NCI-H460 (cell line): ENCODE measurements at regions not wholly inside any gene's neighbourhood (a gene's known extent, or its start where the extent isn't known, plus 50 kb on each side); places are given as distances from the start of the nearest gene placed in this dataset.

Source experiments
- DNase-seq: peaks from one replicate; pipeline ENCODE4 v3.0.0-alpha.2; 2016; ENCODE audit warnings: low read depth; ENCODE audit errors: extremely low read depth

DNA sequence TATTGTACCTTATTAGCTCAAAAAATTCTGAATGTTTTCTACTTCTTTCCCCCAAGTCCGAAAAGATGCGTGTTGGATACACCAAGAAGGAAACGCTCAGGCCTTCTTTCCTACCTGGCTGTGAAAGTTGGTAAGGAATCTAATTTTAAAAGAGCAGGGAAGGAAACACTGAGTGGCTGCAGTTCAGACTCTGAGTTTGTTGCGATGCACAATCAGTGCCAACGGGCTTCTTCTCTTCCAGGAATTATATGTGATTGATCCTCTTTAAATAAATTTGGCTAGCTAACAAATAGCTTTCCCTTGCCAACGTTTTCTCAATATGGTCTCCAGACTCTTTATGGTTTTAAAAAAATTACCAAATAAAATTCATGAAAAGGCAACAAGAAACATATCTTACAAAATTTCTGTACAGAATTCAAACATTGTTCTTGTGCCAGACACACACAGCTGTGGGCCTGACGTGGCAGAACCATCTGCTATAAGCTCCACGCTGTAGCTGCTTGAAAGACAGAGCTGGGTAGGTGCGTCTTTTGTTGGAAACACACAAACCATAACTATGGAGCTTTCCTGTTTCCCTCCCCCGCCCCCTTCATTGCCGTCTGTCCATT, 493.1 kb downstream of the ZNF608 start:
- DNase-seq = no peak

DNA sequence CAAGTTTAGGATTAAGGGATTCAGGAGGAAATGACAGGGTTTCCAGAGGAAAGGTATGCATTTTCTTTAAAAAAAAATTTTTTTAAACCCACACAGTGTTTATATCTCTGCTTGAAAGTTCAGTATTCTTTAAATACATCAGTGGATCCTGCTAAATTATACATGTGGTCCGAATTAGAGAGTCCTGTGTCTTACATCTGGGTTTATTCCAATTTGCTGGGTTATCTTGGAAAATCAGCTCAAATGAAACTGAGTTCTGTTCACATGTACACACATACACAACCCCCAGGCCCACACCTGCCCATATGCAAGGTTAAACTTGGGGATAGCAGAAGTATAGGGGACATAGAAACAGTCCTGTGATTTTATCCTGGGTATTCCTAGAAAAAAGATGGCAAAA, 493.7 kb downstream of the ZNF608 start:
- DNase-seq = no peak

DNA sequence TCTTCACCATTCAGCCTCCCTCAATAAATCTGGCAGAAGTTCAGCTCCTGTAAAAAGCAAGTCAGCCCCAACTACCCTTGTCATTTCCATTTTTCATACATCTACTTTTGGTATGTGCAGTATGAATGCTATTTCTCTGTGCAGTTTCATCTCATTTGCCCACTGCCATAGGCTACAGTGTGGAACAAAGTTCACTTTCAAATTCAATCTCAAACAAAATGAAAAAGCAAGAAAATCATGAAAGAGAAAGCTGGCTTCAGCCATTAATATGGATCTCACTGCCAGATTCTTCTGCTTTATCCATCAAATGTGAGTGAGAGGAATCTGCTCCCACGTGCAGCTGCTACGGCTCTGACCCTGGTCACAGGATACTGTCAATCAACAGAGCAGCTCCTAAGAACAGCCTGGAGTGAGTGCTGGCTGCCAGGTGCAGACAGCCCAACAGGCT, 494.2 kb downstream of the ZNF608 start:
- DNase-seq = no peak

DNA sequence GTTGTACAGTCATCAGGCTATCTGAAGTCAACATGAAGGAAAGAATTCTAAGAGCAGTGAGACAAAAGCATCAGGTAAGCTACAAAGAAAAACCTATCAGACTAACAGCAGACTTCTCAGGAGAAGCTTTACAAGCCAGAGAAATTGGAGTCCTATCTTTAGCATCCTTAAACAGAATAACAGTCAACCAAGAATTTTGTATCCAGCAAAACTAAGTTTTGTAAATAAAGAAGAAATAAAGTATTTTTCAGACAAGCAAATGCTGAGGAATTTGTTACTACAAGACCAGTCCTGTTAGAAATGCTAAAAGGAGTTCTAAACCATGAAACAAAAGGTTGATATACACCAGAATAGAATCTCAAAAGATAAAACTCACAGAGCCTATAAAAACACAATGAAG, 501.2 kb downstream of the ZNF608 start:
- no peak for DNase-seq

DNA sequence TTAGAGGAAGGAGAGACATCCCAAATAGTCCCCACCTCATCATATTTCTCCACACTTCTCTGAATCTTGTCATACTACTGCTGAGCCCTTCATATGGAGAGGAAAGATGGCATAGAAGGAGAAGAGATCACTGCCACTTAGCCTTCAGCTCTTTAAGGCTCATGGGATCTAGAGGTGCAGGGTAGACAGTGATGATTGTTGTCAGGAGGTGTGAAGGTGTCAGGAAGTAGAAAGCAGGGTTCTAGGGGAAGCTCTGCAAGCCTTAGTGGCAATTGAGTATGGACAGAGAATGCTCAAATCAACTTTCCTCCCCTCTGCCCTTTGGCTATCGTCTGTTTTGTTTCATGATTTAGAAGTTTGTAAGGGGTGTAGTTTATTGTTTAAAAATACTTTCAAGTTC, 505.7 kb downstream of the ZNF608 start:
- no peak for DNase-seq

DNA sequence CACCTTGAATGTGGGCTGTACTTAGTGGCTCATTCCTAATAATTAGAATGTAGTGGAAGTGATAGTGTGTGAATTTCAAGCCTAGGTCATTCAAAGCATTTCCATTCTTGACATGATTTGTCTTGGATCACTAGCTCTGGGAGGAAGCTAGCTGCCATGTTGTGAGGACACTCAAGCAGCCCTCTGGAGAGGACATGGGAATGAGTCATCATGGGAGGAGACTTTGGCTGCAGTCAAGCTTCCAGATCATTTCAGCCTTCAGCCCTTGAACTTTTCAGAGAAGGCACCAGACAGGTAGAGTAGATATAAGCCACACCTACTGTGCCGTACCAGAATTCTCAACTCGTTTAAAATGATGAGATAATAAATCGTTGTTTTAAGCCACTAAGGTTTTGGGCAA, 506.9 kb downstream of the ZNF608 start:
- no peak for DNase-seq

DNA sequence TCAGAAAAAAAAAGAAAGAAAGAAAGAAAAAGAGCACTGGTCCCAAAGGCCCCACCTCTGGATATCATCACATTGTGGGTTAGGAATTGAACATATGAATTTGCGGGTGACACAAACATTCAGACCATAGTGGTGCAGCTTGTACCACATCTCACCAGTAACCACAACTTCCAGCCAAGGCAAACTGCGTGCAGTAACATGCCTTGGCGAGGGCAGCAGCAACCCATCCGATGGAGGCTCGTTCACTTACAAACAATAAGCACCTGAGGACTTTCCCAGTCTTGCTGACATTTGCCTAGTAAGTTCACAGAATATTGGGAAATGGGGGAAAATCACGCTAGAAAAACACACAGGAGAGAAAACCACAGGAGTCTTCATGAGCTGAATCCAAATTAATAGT, 508.1 kb downstream of the ZNF608 start:
- DNase-seq = no peak

DNA sequence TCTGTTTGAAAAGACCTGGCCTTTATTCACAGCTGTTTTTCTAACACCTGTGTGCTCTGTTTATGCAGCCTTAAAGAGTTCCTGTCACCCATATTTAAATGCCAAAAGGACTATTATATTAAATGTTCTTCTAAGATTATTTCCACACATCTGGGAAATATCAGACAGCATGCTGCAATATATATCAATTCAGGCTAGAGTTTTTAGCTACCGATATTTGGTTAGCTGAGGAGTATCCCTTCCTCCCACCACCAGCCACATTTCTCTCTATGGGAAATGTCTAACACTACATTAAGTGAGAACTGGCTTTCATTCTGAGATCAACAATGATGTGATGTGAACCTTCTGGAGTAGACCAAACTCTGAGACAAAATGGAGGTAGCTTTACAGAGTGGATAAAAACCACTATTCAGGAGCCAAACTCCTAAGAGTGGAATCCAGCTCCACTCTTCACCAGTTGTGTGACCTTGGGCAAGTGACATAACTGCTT, 509.2 kb downstream of the ZNF608 start:
- DNase-seq = no peak

DNA sequence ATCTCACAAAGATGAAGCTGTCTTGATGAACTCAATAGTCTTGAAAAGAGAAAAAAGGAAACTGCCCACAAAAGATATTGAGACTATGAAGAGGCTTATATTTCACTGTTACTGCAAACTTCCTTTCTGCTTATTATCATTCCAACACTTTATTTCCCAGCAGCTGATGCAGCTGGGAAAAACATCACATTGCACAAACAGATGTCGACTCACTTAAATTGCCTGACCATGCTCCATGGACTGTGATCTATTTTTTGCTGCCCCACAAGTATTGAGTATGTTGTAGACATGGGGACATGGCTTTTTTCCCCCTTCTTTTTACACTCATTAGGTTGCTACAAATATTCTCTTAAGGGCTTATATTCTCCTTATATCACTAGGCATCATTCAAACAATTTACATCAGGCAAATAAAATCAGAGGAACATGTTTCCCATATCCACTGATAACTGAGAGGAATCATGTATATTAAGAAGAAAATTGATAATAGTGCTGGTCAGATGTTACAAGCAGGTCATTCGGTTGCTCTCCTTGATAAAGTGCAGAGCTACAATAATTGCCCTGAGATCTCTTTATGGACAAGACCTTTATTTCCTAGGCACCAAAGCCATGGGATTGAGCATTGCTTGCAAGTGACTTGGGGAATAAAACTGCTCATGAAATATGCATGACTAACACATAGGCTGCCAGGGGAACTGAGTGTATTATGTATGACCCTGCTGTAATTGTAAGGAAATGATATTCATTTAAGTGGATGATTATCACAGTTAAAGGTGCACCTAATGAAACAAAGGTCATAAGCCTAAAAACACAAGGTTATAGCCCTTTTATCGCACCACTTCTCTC, 509.9 kb downstream of the ZNF608 start:
- DNase-seq = no peak

DNA sequence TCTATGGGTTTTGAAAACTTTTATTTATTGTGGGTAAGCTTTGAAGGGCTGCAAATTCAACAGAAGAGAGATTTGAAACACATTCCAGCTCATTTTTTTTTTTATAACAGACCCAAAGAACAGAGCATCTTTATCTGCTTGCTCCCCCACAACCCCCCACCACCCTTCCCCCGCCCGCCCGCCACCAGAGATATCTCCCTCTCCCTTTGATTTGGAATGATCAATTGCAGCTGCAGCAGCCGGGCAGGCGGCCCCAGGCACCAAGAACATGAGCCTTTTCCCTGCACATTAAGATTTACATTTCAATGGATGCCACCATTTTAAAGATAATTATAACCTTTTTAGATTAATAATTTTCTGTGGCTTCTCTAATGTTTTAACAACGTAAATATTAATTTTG, 510.9 kb downstream of the ZNF608 start:
- no peak for DNase-seq

DNA sequence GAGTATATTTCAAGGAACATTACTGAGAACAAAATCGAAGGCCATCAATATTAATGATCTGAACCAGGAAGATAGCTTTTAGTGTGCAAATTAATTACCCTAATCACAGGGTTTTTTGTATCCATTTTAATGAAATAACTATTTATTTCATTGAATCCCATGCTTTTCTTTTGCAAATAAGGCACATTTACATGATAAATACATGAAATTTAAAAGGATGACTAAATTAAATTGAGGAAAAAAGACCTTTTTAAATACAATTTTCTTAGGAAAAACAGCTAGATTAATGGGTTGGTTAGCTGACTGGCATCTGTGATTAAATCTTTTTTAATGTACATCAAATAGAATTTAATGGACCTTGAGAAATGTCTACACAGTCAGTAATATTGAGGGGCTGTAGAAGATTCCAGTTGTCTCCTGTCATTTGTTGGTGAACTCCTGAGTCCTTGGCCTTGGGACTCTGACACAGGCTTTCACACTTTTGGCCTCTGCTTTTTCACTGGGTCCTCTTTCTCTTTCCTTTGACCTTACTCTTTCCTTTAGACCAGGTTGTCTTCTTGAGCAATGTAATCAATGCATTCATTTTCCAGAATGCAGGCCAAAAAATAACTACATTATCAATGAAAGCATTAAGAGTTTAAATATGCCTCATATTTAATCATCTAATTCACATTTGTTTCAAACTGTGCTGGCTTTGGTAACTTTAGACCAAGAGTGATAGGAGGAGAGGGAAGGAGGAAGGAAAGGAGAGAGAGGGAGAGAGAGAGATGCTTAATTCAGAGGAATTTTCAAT, 511.5 kb downstream of the ZNF608 start:
- DNase-seq = no peak

DNA sequence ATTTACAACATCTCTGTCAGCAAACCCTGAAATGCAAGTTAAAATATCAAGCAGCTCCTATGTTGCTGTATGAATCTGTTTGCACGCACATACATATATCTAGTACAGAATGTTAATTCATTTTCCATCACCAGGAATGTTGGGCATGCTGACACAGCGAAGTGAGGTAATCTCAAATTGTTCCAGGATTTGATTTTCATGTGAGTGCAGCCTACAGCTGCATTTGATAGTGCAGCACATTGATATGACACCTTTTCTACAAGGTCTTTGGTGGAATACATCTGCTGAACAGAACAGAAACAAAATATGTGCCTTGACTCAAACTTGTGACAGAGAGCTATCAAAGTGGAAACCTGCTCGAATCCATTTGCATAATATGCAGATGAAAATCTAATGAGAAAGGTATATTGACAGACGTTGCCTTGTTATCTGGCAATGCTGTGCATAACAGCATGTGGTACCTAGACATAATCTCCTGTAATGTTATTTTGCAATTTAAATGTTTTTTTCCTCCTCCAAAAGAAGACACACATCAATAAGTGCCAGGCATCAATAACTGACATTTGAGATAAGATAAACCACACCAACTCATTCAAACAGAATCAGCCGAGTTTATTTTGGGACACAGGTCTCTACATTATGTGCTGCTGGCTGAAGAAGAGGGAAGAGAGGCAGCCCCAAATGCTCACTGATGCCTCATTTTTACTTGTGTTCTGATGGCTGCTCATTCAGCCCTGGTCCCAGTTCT, 512.2 kb downstream of the ZNF608 start:
- no peak for DNase-seq

DNA sequence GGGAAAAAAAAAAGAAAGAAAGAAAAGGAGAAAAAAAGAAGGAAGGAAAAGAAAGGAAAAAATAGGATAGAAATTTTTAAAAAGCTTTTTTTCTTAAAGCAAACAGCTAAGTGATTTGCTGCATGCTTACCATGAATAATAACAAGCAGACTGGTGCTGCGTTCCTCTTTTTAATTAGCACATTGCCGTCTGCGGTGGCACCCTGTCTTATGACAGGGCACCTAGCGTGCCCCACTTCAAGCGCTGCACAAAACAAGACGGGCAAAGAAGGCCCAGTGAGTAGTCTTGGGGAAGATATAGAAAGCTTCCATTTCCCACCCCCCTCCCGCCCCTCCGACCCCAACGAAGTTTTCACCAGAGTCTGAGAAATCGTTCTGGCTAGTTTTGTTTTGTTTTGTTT, 513.9 kb downstream of the ZNF608 start:
- DNase-seq = no peak

DNA sequence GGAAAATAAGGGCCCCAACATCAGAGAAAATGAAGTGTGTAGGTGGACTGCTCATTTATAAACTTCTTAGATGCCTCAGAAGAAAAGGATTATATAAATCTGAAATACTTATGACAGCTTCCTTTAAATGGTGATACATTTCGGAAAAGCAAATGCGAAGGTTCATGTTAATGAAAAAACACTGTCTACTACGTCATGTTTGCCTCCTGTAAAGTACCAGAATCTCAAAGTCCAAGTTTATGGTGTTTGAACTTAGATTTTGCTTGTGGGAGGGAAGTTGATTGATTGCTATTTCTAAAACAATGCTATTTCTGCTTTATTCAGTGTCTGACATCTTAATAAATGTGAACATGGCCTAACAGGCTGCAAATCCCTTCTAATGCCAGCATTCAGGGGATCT, 514.6 kb downstream of the ZNF608 start:
- DNase-seq = no peak

DNA sequence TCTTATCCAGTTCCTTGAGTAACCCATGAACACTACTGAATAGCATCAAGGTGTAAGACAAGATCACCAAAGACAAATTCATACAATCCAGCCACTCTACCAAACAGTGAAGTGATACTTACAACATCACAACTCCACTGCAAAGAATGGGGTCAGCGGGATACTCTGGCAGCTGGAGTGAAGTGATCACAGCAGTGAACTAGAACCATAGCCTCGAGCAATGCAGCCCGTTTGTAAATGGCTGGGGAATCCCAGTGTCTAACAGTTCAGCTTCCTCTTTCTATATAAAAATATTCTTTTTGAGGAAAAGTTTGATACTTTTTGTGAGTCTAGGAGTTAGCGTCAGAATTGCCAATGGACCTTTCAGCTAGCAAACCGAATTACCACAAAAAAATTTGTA, 515.2 kb downstream of the ZNF608 start:
- DNase-seq = no peak

DNA sequence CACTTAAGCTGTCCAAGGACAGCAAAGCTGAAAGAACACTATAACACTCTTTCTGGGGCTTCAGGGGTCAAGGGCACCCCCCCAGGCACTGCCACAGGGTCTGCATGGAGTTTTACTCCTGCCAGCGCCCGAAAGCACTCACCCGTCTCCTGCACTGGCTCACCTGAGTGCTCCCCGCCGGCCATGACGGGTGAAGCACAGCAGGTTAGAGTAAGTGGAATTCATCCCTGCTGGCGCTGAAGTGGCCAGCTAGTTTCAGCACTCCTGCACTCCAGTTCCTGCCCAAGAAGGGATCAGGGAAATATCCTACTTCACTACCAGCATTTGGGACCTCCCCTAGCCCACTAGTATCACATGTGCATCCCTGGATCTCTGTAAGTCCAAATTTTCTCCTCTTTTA, 516.0 kb downstream of the ZNF608 start:
- no peak for DNase-seq

DNA sequence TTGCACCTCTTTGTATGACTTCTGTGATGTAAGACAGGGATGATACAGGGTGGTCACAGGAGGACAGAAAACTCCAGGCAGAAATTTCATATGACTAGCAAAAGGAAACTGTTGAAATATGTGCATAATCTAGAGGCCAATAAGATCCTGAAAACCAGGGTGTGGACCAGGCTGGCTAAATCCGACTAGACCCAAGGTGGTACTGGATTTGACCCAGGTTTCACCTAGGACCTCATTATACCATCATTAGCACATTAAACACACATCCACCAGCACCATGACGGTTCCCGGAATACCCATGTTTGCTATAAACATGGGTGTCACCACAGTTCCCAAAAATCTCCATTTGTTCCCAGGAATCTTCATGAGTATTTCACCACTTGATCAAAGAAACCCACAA, 517.1 kb downstream of the ZNF608 start:
- no peak for DNase-seq

DNA sequence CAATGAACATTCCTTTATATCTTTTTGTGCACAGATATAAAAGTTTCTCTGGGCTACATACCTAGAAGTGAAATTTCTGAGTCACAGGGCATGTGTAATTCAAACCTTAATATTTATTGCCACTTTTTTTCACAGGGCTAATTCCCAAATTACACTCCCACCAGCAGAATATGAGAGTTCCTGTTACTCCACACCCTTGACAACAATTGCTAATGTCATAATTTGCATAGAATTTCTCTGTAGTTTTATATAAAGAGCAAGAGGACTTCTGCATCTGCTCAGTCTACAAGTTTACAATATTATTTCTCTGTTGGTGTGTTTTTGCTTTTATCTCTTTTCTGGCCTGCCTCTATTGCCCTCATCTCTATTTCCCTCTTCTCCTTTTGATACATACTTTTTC, 518.5 kb downstream of the ZNF608 start:
- DNase-seq = no peak

DNA sequence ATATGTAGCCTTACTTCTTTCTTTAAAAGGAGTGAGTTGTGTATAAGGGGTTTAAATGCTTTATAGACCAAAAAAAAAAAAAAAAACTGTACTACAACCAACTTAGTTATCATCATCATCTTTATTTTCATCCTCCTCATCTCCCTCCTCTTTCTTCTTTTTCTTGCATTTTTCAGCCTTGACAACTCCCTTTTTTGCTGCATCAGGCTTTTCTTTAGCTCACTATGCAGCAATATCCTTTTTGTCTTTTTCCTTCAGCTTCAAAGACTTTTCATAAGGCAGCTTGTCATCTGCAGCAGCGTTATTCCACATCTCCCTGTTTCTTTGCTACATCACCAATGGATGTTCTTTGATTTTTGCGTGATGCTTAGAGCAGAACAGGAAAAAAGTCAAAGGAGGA, 526.0 kb downstream of the ZNF608 start:
- DNase-seq = no peak

DNA sequence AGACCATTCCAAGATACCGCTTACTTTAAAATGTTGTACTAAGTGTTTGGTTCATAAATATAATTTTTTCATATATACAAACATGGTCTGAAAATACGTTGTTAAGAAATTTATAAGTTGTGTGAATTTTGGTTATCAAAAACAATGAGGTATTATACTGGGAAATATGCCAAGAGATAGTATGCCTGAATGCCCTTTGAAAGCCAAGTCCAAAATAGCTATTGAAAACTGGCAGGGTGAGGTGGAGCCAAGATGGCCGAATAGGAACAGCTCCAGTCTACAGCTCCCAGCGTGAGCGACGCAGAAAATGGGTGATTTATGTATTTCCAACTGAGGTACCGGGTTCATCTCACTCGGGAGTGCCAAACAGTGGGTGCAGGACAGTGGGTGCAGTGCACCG, 533.5 kb downstream of the ZNF608 start:
- no peak for DNase-seq
